ENCODE measurements at regions not wholly inside any gene's neighbourhood (a gene's known extent, or its start where the extent isn't known, plus 50 kb on each side); places are given as distances from the start of the nearest gene placed in this dataset.

- Histone ChIP-seq H4K20me1 (ENCODE audit: insufficient read depth) (no peaks in the 10 kb centered on the region), H3K27me3 (ENCODE audit: insufficient read depth, low read depth) (no peaks in the 10 kb centered on the region), H3K4me1 (ENCODE audit: low read depth, poor library complexity, severe bottlenecking) (no peaks in the 10 kb centered on the region), H3K36me3 (ENCODE audit: insufficient read depth) (no peaks in the 10 kb centered on the region), H3K9ac (no peak overlapping the region), H2AFZ (ENCODE audit: low read depth) (no peak overlapping the region), H3K79me2 (ENCODE audit: insufficient read depth, low read depth) (no peaks in the 10 kb centered on the region), H3K4me2 (no peak overlapping the region), H3K4me3 (IDR thresholded peaks at IDR 0.05; ENCODE audit: insufficient read depth, low read depth, low read length) (no peak overlapping the region), H3K27ac (no peak overlapping the region)
- no peak for TF ChIP-seq CTCF (conservative IDR thresholded peaks at IDR 0.05; ENCODE audit: low read depth, low read length)
Measured at GRCh38 chr14:83461521-83461920, 1927.9 kb upstream of the SEL1L start.

- H4K20me1 ChIP-seq (ENCODE audit: insufficient read depth): no peaks in the 10 kb centered on the region
- no peaks in the 10 kb centered on the region for H3K27me3 ChIP-seq (ENCODE audit: insufficient read depth, low read depth)
- no peak overlapping the region for H3K9ac ChIP-seq
- H3K4me3 ChIP-seq (IDR thresholded peaks at IDR 0.05; ENCODE audit: insufficient read depth, low read depth, low read length): no peak overlapping the region
- no peaks in the 10 kb centered on the region for H3K79me2 ChIP-seq (ENCODE audit: insufficient read depth, low read depth)
- H2AFZ ChIP-seq (ENCODE audit: low read depth): no peak overlapping the region
- no peak overlapping the region for H3K27ac ChIP-seq
- no peaks in the 10 kb centered on the region for H3K4me1 ChIP-seq (ENCODE audit: low read depth, poor library complexity, severe bottlenecking)
- H3K4me2 ChIP-seq: no peak overlapping the region
- H3K36me3 ChIP-seq (ENCODE audit: insufficient read depth): no peaks in the 10 kb centered on the region
- TF ChIP-seq CTCF (conservative IDR thresholded peaks at IDR 0.05; ENCODE audit: low read depth, low read length): no peak
Measured at GRCh38 chr14:83462759-83463158, 1929.1 kb upstream of the SEL1L start.

- Histone ChIP-seq H3K27ac (no peak overlapping the region), H3K27me3 (ENCODE audit: insufficient read depth, low read depth) (no peaks in the 10 kb centered on the region), H3K4me2 (no peak overlapping the region), H3K4me3 (IDR thresholded peaks at IDR 0.05; ENCODE audit: insufficient read depth, low read depth, low read length) (no peak overlapping the region), H2AFZ (ENCODE audit: low read depth) (no peak overlapping the region), H3K36me3 (ENCODE audit: insufficient read depth) (no peaks in the 10 kb centered on the region), H3K9ac (no peak overlapping the region), H4K20me1 (ENCODE audit: insufficient read depth) (no peaks in the 10 kb centered on the region), H3K79me2 (ENCODE audit: insufficient read depth, low read depth) (no peaks in the 10 kb centered on the region), H3K4me1 (ENCODE audit: low read depth, poor library complexity, severe bottlenecking) (no peaks in the 10 kb centered on the region)
- peak; percentile 64 for TF ChIP-seq CTCF (conservative IDR thresholded peaks at IDR 0.05; ENCODE audit: low read depth, low read length)
Measured at GRCh38 chr14:83463500-83464098, 1929.9 kb upstream of the SEL1L start.

- H4K20me1 ChIP-seq (ENCODE audit: insufficient read depth): no peaks in the 10 kb centered on the region
- H3K36me3 ChIP-seq (ENCODE audit: insufficient read depth): no peaks in the 10 kb centered on the region
- no peak for TF ChIP-seq CTCF (conservative IDR thresholded peaks at IDR 0.05; ENCODE audit: low read depth, low read length)
- H3K27me3 ChIP-seq (ENCODE audit: insufficient read depth, low read depth): no peaks in the 10 kb centered on the region
- H3K27ac ChIP-seq: no peak overlapping the region
- H3K79me2 ChIP-seq (ENCODE audit: insufficient read depth, low read depth): no peaks in the 10 kb centered on the region
- H3K9ac ChIP-seq: no peak overlapping the region
- H2AFZ ChIP-seq (ENCODE audit: low read depth): no peak overlapping the region
- H3K4me2 ChIP-seq: no peak overlapping the region
- no peak overlapping the region for H3K4me3 ChIP-seq (IDR thresholded peaks at IDR 0.05; ENCODE audit: insufficient read depth, low read depth, low read length)
- no peaks in the 10 kb centered on the region for H3K4me1 ChIP-seq (ENCODE audit: low read depth, poor library complexity, severe bottlenecking)
Measured at GRCh38 chr14:83467811-83468210, 1934.2 kb upstream of the SEL1L start.
